ENCODE measurements at regions not wholly inside any gene's neighbourhood (a gene's known extent, or its start where the extent isn't known, plus 50 kb on each side); places are given as distances from the start of the nearest gene placed in this dataset.

DNA sequence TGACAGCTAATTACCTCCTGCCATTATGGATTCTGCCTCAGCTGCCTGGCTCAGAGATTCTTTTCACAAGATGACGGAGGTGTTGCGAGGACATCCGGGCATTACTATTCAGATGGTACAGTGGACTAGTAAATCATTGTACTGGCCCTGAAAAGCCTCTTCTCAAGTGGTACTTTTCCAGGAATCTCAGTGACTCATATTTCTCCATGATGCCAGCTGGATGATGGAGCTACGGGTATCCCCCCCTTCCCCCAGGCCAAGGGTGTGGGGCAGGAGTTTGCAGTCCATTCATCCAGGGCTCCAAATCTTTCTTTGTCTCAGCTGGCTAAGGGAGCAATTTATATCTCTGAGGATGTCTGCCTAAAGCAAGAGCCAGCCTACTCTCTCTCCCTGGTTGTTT lies 107.7 kb upstream of the GPR139 start:
- DNase-seq (ENCODE audit: low read depth, low spot score) (no peak), FAIRE-seq (no peak)
- POLR2A ChIA-PET = no interaction called here
- Histone ChIP-seq H3K27ac (ENCODE audit: insufficient read depth, low read depth, low read length) (no peak overlapping the region), H3K9me3 (replicated peaks; ENCODE audit: control insufficient read depth, insufficient read depth, low read length) (no peaks in the 10 kb centered on the region), H3K4me2 (ENCODE audit: insufficient read depth, low read length) (no peak overlapping the region), H3K4me1 (ENCODE audit: control insufficient read depth, extremely low read depth, insufficient read depth, low read length) (no peaks in the 10 kb centered on the region), H3K27me3 (ENCODE audit: control insufficient read depth in 2 of 2, insufficient read depth in 2 of 2, low read length in 2 of 2) (no peaks in the 10 kb centered on the region), H3K79me2 (ENCODE audit: control insufficient read depth, insufficient read depth, low read length) (no peaks in the 10 kb centered on the region), H3K36me3 (ENCODE audit: control insufficient read depth in 2 of 2, extremely low read depth in 1 of 2, insufficient read depth in 2 of 2, low read length in 2 of 2) (no peaks in the 10 kb centered on the region), H4K20me1 (replicated peaks; ENCODE audit: control insufficient read depth, extremely low read depth, insufficient read depth, low read length) (no peaks in the 10 kb centered on the region), H3K4me3 (replicated peaks in 1 of 3; ENCODE audit: insufficient read depth in 1 of 3, low read depth in 1 of 3, low read length in 3 of 3) (no peak overlapping the region), H2AFZ (ENCODE audit: low read depth, low read length) (no peak overlapping the region), H3K9me1 (replicated peaks; ENCODE audit: control insufficient read depth, extremely low read depth, insufficient read depth, low read length) (no peaks in the 10 kb centered on the region), H3K9ac (replicated peaks; ENCODE audit: extremely low read depth, insufficient read depth, low read length) (no peak overlapping the region)
- intact Hi-C loops (cut with micrococcal nuclease) (no loop called here), dilution Hi-C loops (cut with MboI; ENCODE audit: extremely low pct_ligation_motif_present, low sequenced_read_pairs) (no loop called here)
- no peak for TF ChIP-seq POLR2AphosphoS5 (IDR thresholded peaks at IDR 0.05; ENCODE audit: insufficient read depth, low read depth, low read length)
- TF ChIP-seq, protein P1, sequence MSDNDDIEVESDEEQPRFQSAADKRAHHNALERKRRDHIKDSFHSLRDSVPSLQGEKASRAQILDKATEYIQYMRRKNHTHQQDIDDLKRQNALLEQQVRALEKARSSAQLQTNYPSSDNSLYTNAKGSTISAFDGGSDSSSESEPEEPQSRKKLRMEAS (IDR thresholded peaks at IDR 0.05; ENCODE audit: insufficient read depth, insufficient read length) = no peak
- no peak for TF ChIP-seq FOS (IDR thresholded peaks at IDR 0.05; ENCODE audit: borderline replicate concordance, insufficient read depth, low read length)
- TF ChIP-seq POLR2A (IDR thresholded peaks at IDR 0.05; ENCODE audit: low read depth, low read length) = no peak
- no peak for TF ChIP-seq GATA2 (IDR thresholded peaks at IDR 0.05; ENCODE audit: insufficient read depth, insufficient read length, low read depth, low read length)
- TF ChIP-seq MYC (IDR thresholded peaks at IDR 0.05; ENCODE audit: low read depth, low read length) = no peak
- TF ChIP-seq EZH2 (IDR thresholded peaks at IDR 0.05; ENCODE audit: borderline replicate concordance, low read depth, low read length, severe bottlenecking) = no peak
- TF ChIP-seq, protein P2, sequence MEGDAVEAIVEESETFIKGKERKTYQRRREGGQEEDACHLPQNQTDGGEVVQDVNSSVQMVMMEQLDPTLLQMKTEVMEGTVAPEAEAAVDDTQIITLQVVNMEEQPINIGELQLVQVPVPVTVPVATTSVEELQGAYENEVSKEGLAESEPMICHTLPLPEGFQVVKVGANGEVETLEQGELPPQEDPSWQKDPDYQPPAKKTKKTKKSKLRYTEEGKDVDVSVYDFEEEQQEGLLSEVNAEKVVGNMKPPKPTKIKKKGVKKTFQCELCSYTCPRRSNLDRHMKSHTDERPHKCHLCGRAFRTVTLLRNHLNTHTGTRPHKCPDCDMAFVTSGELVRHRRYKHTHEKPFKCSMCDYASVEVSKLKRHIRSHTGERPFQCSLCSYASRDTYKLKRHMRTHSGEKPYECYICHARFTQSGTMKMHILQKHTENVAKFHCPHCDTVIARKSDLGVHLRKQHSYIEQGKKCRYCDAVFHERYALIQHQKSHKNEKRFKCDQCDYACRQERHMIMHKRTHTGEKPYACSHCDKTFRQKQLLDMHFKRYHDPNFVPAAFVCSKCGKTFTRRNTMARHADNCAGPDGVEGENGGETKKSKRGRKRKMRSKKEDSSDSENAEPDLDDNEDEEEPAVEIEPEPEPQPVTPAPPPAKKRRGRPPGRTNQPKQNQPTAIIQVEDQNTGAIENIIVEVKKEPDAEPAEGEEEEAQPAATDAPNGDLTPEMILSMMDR (IDR thresholded peaks at IDR 0.05; ENCODE audit: extremely low read depth in 1 of 2, insufficient read depth in 1 of 2, low read depth in 1 of 2, low read length in 2 of 2) = no peak
- TF ChIP-seq JUN (IDR thresholded peaks at IDR 0.05; ENCODE audit: borderline replicate concordance, insufficient read depth, insufficient read length, low read depth) = no peak
- CTCF ChIA-PET = no interaction called here
- BruUV-seq (replicated peaks) = no TSS peak
